Right lobe of liver (tissue), 4 donors: ENCODE measurements at regions not wholly inside any gene's neighbourhood (a gene's known extent, or its start where the extent isn't known, plus 50 kb on each side); places are given as distances from the start of the nearest gene placed in this dataset.

Experiments used
- POLR2A ChIP-seq: fragments of 450-650 bp; IDR thresholded peaks from one replicate; pipeline ENCODE4 v1.6.1; 2017; ENCODE audit warnings: antibody characterized with exemption, mild to moderate bottlenecking
- TF ChIP-seq, protein P1 (sequence below), 4 donors: fragments of 200-600 bp in 3 of 4; fragments of 450-650 bp in 1 of 4; IDR thresholded peaks; one replicate each; pipeline versions ENCODE4 v1.5.1 to v1.8.0; 2016 to 2022; ENCODE audit warnings: antibody characterized with exemption in 4 of 4, mild to moderate bottlenecking in 2 of 4
- donor health status: DM: no; HTN: no; CAD: no.
- donor health status: DM: no; HTN: no; CAD: no.
- donor health status: DM: no; HTN: yes; CAD: no.

DNA sequence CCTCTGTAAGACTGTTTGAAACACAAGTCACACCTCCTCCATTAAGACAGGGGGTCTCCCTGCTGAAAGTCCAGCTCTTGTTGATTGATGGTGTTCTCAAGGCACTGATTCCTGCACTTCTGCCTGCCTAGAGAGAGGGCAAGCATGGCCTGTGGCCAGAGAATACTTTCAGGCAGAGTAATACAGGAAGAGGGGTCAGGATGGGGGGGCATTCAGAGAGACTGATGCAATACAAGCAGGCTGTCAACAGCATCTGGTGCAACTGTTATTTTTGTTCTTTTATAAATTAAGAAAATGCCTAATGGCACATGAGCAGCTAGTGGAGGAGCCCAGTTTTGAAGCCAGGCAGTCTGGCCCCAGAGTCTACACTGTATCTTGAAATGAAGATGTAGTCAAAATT, 302.2 kb downstream of the DIRAS2 start:
- TF ChIP-seq, protein P1, sequence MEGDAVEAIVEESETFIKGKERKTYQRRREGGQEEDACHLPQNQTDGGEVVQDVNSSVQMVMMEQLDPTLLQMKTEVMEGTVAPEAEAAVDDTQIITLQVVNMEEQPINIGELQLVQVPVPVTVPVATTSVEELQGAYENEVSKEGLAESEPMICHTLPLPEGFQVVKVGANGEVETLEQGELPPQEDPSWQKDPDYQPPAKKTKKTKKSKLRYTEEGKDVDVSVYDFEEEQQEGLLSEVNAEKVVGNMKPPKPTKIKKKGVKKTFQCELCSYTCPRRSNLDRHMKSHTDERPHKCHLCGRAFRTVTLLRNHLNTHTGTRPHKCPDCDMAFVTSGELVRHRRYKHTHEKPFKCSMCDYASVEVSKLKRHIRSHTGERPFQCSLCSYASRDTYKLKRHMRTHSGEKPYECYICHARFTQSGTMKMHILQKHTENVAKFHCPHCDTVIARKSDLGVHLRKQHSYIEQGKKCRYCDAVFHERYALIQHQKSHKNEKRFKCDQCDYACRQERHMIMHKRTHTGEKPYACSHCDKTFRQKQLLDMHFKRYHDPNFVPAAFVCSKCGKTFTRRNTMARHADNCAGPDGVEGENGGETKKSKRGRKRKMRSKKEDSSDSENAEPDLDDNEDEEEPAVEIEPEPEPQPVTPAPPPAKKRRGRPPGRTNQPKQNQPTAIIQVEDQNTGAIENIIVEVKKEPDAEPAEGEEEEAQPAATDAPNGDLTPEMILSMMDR (IDR thresholded peaks at IDR 0.05): no peak
- TF ChIP-seq POLR2A: no peak
